K562 (cell line): ENCODE measurements at regions not wholly inside any gene's neighbourhood (a gene's known extent, or its start where the extent isn't known, plus 50 kb on each side); places are given as distances from the start of the nearest gene placed in this dataset.

Source experiments
- ATAC-seq: fragments of 200-7000 bp; cut with Tn5 transposase; 3 replicates; pipeline ENCODE4 v1.9.1; 2020; ENCODE audit warnings: moderate library complexity
- BruUV-seq: library from RNA; stranded (reverse); fragments of 400-500 nt; replicated peaks from 2 replicates; lab custom pipeline; 2021; lab: Mats Ljungman, UMichigan
- CTCF ChIA-PET: fragments of 300-600 bp; formaldehyde crosslinking; extraction: SDS; loops from one replicate; lab custom pipeline; 2021; ENCODE audit warnings: low intra/inter-chr PET ratio; lab: Yijun Ruan, JAX
- POLR2A ChIA-PET: fragments of 300-600, 350-650 bp; sonication (Branson Sonifier 250); formaldehyde crosslinking; extraction: SDS; loops from one replicate; lab custom pipeline; 2021; ENCODE audit warnings: antibody characterized with exemption, inconsistent platforms; lab: Yijun Ruan, JAX
- DNase-seq, 4 experiments: peaks; one replicate each; pipeline versions ENCODE4 v3.0.0 to v3.0.0-alpha.2; 2011 to 2018; ENCODE audit warnings: low spot score in 3 of 4, mixed read lengths in 3 of 4; ENCODE audit errors: extremely low read depth in 1 of 4
- FAIRE-seq: peaks from 2 replicates; lab custom pipeline; 2011; peaks lifted over from hg19 to GRCh38; lab: Jason Lieb, UNC
- H2AFZ ChIP-seq: 2 replicates; pipeline ENCODE4 v1.6.0; 2011; ENCODE audit warnings: low read depth, low read length, control low read depth, inconsistent platforms
- H3K27ac ChIP-seq: fragments of 200-600 bp; 3 replicates; pipeline ENCODE4 v1.8.0; 2011; ENCODE audit warnings: low read depth, mild to moderate bottlenecking, control low read depth, inconsistent platforms, low read length, moderate library complexity, mixed read lengths; ENCODE audit errors: extremely low read depth
- H3K27me3 ChIP-seq, 2 experiments: fragments of 300-600 bp in 1 of 2; 2 replicates in 1 of 2; 3 replicates in 1 of 2; pipeline versions ENCODE4 v1.6.0 to v1.8.0; 2011; ENCODE audit warnings: inconsistent platforms in 2 of 2, low read length in 2 of 2, mild to moderate bottlenecking in 1 of 2, mixed read lengths in 1 of 2, moderate library complexity in 1 of 2; ENCODE audit not compliant: control insufficient read depth in 2 of 2, insufficient read depth in 2 of 2
- H3K36me3 ChIP-seq: fragments of 300-600 bp; 3 replicates; pipeline ENCODE4 v1.8.0; 2011; ENCODE audit warnings: mild to moderate bottlenecking, low read length, inconsistent platforms; ENCODE audit not compliant: control insufficient read depth, insufficient read depth
- H3K4me1 ChIP-seq, 2 experiments: fragments of 200-600 bp in 1 of 2; replicated peaks in 1 of 2; 2 replicates in 1 of 2; 3 replicates in 1 of 2; pipeline versions ENCODE4 v1.5.1 to v1.8.0; 2011; ENCODE audit warnings: inconsistent platforms in 2 of 2, low read length in 2 of 2, mild to moderate bottlenecking in 1 of 2, mixed read lengths in 1 of 2, moderate library complexity in 1 of 2; ENCODE audit not compliant: control insufficient read depth in 2 of 2, insufficient read depth in 2 of 2
- H3K4me2 ChIP-seq: 2 replicates; pipeline ENCODE4 v1.6.1; 2011; ENCODE audit warnings: low read length, control low read depth, inconsistent platforms, mixed read lengths; ENCODE audit not compliant: insufficient read depth
- H3K4me3 ChIP-seq: fragments of 200-600 bp; sonication (generic), shearing (Covaris generic); 2 replicates; pipeline ENCODE4 v1.5.1; 2016; ENCODE audit warnings: control low read depth, inconsistent platforms
- H3K79me2 ChIP-seq: fragments of 200-600 bp; 3 replicates; pipeline ENCODE4 v1.8.0; 2011; ENCODE audit warnings: low read length, inconsistent platforms; ENCODE audit not compliant: control insufficient read depth, insufficient read depth
- H3K9ac ChIP-seq, 2 experiments: 2 replicates each; pipeline versions ENCODE4 v1.6.0 to v1.6.1; 2011; ENCODE audit warnings: low read depth in 2 of 2, low read length in 2 of 2, control low read depth in 1 of 2, inconsistent platforms in 1 of 2, mild to moderate bottlenecking in 1 of 2, mixed read lengths in 1 of 2; ENCODE audit not compliant: insufficient read depth in 1 of 2
- H3K9me1 ChIP-seq: one replicate; pipeline ENCODE4 v1.6.0; 2011; ENCODE audit warnings: inconsistent platforms, mild to moderate bottlenecking, low read length, moderate library complexity; ENCODE audit not compliant: control insufficient read depth, insufficient read depth
- H3K9me3 ChIP-seq: replicated peaks from 2 replicates; pipeline ENCODE4 v1.5.1; 2011; ENCODE audit warnings: low read depth, low read length, inconsistent platforms; ENCODE audit not compliant: control insufficient read depth, insufficient read depth
- H4K20me1 ChIP-seq: replicated peaks from 2 replicates; pipeline ENCODE4 v1.6.1; 2011; ENCODE audit warnings: low read length, inconsistent platforms, mixed read lengths; ENCODE audit not compliant: control insufficient read depth, insufficient read depth
- EHMT2 ChIP-seq: fragments of 450-650 bp; IDR thresholded peaks from 2 replicates; pipeline ENCODE4 v1.6.1; 2018; ENCODE audit warnings: antibody characterized with exemption
- FOXK2 ChIP-seq, 2 experiments: fragments of 450-650 bp; IDR thresholded peaks in 1 of 2; conservative IDR thresholded peaks in 1 of 2; 2 replicates each; pipeline ENCODE4 v1.6.1; 2016; ENCODE audit warnings: low read depth in 2 of 2, mild to moderate bottlenecking in 1 of 2
- GTF2F1 ChIP-seq: IDR thresholded peaks from 2 replicates; pipeline ENCODE4 v1.6.1; 2011; ENCODE audit warnings: low read depth, low read length, improper control_type of control experiment
- HSF4 ChIP-seq: fragments of 250-450 bp; sonication (Bioruptor Pico); IDR thresholded peaks from 2 replicates; pipeline ENCODE4 v2.1.2; 2022; ENCODE audit warnings: mild to moderate bottlenecking, moderate library complexity, borderline replicate concordance
- WGBS: fragments of 100-300 bp; shearing (Covaris generic); methylation state at CpG from one replicate; pipeline ENCODE4 v1.1.6; 2016; ENCODE audit warnings: low coverage, mixed read lengths; ENCODE audit not compliant: insufficient coverage; ENCODE audit errors: missing lambda C conversion rate; 5-methylcytosine and 5-hydroxymethylcytosine counted together
- in situ Hi-C: fragments of 300-500 bp; cut with MboI; formaldehyde crosslinking; loops from 4 replicates; pipeline ENCODE4 v1.15.0; 2018; ENCODE audit warnings: inconsistent platforms, mixed read lengths
- intact Hi-C: fragments of 100-400 bp; cut with micrococcal nuclease; formaldehyde crosslinking; loops from 2 replicates; pipeline ENCODE4 v1.14.2; 2022
- TF ChIP-seq, protein P1 (sequence below): fragments of 250-450 bp; sonication (Bioruptor Pico); IDR thresholded peaks from 2 replicates; pipeline ENCODE4 v1.6.1; 2021; ENCODE audit warnings: mild to moderate bottlenecking
- TF ChIP-seq, protein P2 (sequence below): sonication (generic); formaldehyde crosslinking; IDR thresholded peaks from 2 replicates; pipeline ENCODE4 v1.8.1; 2022; ENCODE audit warnings: missing genetic modification reagents
- TF ChIP-seq, protein P3 (sequence below): IDR thresholded peaks from 2 replicates; pipeline ENCODE4 v1.6.1; 2016; ENCODE audit warnings: missing genetic modification characterization, missing compliant biosample characterization

DNA sequence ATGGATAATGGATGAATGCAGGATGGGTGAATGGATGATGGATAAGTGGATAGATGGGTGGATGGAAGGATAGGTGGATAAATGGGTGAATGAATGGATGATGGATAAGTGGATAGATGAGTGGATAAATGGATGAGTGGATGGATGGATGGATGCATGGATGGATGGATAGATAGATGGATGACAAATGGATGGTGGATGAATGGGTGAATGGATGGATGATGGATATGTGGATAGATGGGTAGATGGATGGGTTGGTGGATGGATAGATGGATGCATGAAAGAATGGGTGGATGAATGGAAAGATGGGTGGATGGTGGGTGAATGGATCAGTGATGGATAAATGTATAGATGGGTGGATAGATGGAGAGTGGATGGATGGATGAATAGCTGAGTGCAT, 564.8 kb downstream of the MIAT start:
- no TSS peak for BruUV-seq
- ChIA-PET POLR2A (no interaction called here), CTCF (no interaction called here)
- H3K27me3 ChIP-seq, result no peaks in the 10 kb centered on the region
- no peak overlapping the region for H2AFZ ChIP-seq
- H3K9ac ChIP-seq, result no peak overlapping the region
- H3K36me3 ChIP-seq, result no peaks in the 10 kb centered on the region
- H3K79me2 ChIP-seq, result no peaks in the 10 kb centered on the region
- no peak overlapping the region for H3K27ac ChIP-seq
- no peaks in the 10 kb centered on the region; the same call in 1 of the 2 replicates for H4K20me1 ChIP-seq
- H3K4me3 ChIP-seq, result no peak overlapping the region
- TF ChIP-seq, protein P1, sequence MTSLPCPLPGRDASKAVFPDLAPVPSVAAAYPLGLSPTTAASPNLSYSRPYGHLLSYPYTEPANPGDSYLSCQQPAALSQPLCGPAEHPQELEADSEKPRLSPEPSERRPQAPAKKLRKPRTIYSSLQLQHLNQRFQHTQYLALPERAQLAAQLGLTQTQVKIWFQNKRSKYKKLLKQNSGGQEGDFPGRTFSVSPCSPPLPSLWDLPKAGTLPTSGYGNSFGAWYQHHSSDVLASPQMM, result no peak
- 0 out of 2 replicates have a peak, but pooled peaks have one; percentile 11 for TF ChIP-seq EHMT2
- H3K9me3 ChIP-seq, result no peaks in the 10 kb centered on the region
- H3K4me2 ChIP-seq, result no peak overlapping the region
- in situ Hi-C loops, result no loop called here
- ATAC-seq (no peak), FAIRE-seq (no peak), DNase-seq (no peak)
- no peaks in the 10 kb centered on the region for H3K4me1 ChIP-seq
- no peaks in the 10 kb centered on the region for H3K9me1 ChIP-seq
- intact Hi-C loops, result no loop called here

DNA sequence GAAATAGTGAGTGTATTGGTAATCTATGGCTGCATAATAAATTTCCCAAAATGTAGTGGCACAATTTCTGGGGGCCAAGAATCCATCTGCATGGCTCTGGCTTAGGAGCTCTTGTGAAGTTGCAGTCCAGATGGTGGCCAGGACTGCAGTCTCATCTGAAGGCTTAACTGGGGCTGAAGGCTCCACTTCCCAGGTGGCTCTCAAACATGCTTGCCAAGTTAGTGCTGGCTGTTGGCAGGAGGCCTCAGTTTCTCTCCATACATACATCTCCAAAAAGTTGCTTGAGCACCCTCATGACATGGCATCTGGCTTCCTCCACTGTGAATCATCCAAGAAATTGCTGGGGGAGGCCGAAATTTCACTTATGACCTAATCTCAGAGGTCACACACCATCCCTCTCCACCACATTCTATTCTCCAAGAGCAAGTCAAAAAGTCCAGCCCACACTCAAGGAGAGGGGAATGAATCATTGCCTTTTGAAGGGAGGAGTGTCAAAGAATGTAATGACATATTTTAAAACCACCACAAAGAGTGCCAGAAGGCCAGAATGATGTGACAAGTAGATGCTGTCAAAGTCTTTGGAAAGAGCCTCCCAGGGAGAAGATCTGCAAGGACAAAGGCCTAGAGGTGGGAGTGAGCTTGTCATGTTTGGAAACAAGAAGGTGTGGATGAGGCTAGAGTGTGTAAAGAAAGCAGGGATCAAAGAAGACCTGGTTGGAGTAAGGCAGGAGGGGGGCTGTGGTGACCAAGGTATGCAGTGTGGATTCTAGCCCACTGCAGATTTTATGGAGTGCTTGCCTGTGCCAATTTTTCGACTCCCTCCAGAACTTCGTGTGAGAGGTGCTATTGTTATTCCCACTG, 566.2 kb downstream of the MIAT start:
- no peaks in the 10 kb centered on the region for H3K79me2 ChIP-seq
- in situ Hi-C loops, result no loop called here
- H4K20me1 ChIP-seq, result no peaks in the 10 kb centered on the region; the same call in 1 of the 2 replicates
- ATAC-seq (no peak), FAIRE-seq (no peak), DNase-seq (no peak)
- no peak overlapping the region for H3K4me3 ChIP-seq
- BruUV-seq, result no TSS peak
- POLR2A ChIA-PET, result no interaction called here
- no peaks in the 10 kb centered on the region for H3K4me1 ChIP-seq
- no peak overlapping the region for H3K27ac ChIP-seq
- no peaks in the 10 kb centered on the region for H3K27me3 ChIP-seq
- no peak overlapping the region for H2AFZ ChIP-seq
- WGBS, result 0% methylated on average over 3 of the region's 3 CpGs
- no peaks in the 10 kb centered on the region for H3K36me3 ChIP-seq
- H3K9ac ChIP-seq, result no peak overlapping the region
- no peaks in the 10 kb centered on the region for H3K9me1 ChIP-seq
- H3K9me3 ChIP-seq, result no peaks in the 10 kb centered on the region
- intact Hi-C loops, result no loop called here
- H3K4me2 ChIP-seq, result no peak overlapping the region
- CTCF ChIA-PET, result no interaction called here
- no peak for TF ChIP-seq EHMT2
- TF ChIP-seq, protein P2, sequence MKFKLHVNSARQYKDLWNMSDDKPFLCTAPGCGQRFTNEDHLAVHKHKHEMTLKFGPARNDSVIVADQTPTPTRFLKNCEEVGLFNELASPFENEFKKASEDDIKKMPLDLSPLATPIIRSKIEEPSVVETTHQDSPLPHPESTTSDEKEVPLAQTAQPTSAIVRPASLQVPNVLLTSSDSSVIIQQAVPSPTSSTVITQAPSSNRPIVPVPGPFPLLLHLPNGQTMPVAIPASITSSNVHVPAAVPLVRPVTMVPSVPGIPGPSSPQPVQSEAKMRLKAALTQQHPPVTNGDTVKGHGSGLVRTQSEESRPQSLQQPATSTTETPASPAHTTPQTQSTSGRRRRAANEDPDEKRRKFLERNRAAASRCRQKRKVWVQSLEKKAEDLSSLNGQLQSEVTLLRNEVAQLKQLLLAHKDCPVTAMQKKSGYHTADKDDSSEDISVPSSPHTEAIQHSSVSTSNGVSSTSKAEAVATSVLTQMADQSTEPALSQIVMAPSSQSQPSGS (CRISPR knock-in tag), result no peak
- TF ChIP-seq, protein P3, sequence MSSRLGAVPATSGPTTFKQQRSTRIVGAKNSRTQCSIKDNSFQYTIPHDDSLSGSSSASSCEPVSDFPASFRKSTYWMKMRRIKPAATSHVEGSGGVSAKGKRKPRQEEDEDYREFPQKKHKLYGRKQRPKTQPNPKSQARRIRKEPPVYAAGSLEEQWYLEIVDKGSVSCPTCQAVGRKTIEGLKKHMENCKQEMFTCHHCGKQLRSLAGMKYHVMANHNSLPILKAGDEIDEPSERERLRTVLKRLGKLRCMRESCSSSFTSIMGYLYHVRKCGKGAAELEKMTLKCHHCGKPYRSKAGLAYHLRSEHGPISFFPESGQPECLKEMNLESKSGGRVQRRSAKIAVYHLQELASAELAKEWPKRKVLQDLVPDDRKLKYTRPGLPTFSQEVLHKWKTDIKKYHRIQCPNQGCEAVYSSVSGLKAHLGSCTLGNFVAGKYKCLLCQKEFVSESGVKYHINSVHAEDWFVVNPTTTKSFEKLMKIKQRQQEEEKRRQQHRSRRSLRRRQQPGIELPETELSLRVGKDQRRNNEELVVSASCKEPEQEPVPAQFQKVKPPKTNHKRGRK (tag), result no peak
- no peak for TF ChIP-seq HSF4 (CRISPR knock-in tag)
- no peak for TF ChIP-seq FOXK2 (conservative IDR thresholded peaks at IDR 0.05 in 1 of 2, IDR thresholded peaks at IDR 0.05 in 1 of 2; ENCODE audit: low read depth in 2 of 2)
- no peak for TF ChIP-seq GTF2F1
